ENCODE measurements at regions not wholly inside any gene's neighbourhood (a gene's known extent, or its start where the extent isn't known, plus 50 kb on each side); places are given as distances from the start of the nearest gene placed in this dataset.

DNA sequence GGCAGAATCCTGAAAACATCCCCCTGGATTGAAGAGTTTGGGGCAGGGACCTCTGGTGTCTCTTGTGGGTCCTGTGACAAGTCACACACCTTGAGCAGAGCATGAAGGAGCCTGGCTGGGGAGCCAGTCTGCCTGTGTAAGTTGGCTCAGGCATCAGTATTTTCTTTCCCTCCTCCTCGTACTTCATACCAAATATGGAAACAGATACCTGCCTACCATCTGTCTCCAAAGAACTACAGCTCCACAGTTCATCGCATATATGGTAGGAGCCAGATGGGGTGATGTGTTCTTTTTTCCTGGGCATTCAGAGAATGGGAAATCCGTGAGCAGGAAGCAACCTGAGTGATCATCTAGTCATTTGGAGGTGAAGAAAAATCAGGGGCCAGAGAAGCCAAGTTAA is 177.3 kb upstream of the RAD23B start:
- no peak for TF ChIP-seq CTCF (IDR thresholded peaks at IDR 0.05)
- no peak for TF ChIP-seq POLR2A (IDR thresholded peaks at IDR 0.05)
- TF ChIP-seq EP300 (IDR thresholded peaks at IDR 0.05): no peak
